NCI-H345 treated with DMSO at 0.1 percent for 48 hours (cell line): ENCODE measurements at regions not wholly inside any gene's neighbourhood (a gene's known extent, or its start where the extent isn't known, plus 50 kb on each side); places are given as distances from the start of the nearest gene placed in this dataset.

ENCODE experiments used
- DNase-seq: peaks from one replicate; lab custom pipeline; 2025; ENCODE audit not compliant: unreplicated experiment; lab: John Stamatoyannopoulos, UW

- DNase-seq: no peak
These were observed 108.9 kb upstream of the CDC42EP3 start for GRCh38 chr2:37780387-37780676.

- DNase-seq: no peak
These were observed 109.6 kb upstream of the CDC42EP3 start for GRCh38 chr2:37781028-37781427.

DNA sequence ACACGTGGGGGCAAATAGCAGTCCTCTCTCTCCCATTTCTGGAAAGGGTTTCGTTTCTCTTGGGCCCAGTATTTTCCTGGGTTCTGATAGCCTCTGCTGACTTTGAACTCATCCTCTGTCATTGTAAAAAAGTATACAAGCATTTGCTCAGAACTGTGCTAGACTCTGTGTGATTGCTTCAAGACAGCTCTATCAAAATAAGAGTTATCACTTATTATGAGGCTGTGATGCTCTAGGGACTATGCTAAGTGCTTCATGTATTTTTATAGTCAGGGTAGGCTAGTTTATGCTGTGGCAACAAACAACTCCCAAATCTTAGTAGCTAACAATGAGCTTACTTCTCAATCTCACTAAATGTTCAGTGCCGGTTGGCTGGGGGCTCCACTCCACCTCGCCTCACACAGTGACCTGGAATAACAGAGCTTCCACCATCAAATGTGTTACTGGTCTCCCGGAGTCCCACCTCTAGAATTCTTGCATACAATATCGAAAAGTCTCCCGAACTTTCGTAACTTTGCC is 110.8 kb upstream of the CDC42EP3 start:
- no peak for DNase-seq

- peak; percentile 40 for DNase-seq
These were observed 111.4 kb upstream of the CDC42EP3 start for GRCh38 chr2:37782721-37783371.

DNA sequence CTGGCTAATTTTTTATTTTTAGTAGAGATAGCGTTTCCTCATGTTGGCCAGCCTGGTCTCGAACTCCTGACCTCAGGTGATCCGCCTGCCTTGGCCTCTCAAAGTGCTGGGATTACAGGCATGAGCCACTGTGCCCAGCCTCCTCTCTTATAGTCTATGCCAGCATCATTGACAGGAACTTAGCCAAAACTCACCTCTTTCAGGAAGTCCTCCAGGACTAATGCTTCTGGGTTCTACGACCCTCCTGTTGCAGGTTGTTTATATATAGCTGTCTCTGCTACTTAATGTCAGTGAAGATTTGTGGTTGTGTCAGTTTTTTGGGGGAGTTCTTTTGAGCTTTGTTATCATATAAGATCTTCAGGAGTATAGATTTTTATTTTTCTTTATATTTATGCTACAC is 112.1 kb upstream of the CDC42EP3 start:
- DNase-seq: no peak

DNA sequence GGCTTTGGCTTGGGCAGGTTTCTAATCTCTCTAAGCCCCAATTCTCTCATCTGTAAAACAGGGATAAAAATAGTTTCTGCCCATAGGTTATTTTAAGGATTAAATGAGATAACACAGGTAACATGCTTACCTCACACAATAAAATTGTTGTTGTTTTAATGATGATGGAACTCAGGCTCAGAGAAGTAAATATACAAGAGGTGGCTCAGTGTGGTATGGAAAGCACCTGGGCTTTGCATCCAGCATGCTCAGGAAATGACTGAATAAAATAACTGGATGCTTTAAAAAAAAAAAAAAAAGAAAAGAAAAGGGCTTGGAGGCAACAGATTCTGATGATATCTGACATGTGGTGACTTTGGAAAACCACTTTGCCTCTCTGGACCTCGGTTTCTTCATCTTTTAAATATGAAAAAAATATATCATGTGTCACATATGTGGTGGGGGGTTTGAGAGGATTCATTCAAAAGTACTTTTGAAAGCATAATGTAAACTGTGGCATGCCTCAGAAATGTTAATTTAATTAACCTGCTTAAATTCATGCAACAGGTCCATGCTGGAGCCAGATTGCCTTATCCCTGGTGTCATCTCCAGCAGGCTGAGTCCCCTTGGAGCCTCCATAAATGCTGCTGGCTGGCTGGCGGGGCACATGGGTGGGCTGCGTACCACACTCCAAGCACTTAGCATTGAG is 112.8 kb upstream of the CDC42EP3 start:
- DNase-seq: no peak

DNA sequence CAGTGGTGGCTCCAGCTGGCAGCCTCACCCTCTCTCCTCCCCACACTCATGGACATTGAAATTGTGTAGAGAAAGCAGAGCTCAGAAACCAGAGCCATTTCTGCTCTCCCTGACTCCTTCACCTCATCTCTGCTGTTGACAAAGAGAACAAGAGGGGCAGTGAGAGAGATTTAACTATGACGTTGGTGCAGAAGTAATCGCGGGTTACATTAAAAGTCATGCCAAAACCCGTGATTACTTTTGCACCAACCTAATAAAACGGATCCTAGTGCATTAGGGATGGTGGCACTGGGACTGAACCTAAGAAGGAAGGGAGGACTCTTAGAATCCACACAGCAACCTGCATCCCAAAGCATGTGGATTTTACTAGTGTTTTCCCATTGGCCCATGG is 113.3 kb upstream of the CDC42EP3 start:
- DNase-seq: no peak

DNA sequence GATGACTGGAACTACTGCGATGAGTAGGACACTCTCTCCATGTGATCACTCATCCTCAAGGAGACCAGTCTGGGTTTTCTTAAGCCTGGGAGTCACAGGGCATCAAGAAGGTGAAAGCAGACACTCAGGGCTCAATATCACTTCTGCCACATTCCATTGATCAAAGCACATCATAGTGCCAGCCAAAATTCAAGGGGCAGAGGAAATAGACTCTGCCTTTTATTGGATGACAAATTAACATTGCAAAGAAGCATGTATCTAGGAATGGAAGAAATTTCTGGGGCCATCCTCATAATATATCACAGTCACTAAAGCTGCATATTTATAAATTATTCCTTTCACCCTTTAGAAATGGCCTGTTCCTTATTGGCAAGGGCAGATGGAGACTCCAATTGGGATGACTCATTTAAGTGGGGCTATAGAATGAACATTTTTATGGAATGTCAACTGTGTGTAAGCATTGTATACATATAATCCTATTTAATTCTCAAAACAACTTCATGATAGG is 114.8 kb upstream of the CDC42EP3 start:
- DNase-seq: no peak

- peak; percentile 96 for DNase-seq
These were observed 115.4 kb upstream of the CDC42EP3 start for GRCh38 chr2:37786854-37787253.

GRCh38 chr2:37788602-37789209 is 117.3 kb upstream of the CDC42EP3 start:
- DNase-seq: no peak

DNA sequence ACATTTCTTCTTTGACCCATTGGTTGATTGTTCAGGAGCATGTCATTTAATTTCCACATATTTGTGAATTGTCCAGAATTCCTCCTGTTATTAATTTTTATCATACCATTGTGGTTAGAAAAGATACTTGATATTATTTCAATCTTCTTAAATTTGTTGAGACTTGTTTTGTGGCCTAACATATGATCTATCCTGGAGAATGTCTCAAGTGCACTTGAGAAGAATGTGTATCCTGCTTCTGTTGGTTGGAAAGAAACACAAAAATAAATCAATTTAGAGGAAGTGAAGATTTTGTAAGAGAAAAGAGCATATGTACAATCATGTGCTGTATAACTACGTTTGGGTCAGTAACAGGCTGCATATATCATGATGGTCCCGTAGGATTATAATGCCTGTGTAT is 118.6 kb upstream of the CDC42EP3 start:
- no peak for DNase-seq

DNA sequence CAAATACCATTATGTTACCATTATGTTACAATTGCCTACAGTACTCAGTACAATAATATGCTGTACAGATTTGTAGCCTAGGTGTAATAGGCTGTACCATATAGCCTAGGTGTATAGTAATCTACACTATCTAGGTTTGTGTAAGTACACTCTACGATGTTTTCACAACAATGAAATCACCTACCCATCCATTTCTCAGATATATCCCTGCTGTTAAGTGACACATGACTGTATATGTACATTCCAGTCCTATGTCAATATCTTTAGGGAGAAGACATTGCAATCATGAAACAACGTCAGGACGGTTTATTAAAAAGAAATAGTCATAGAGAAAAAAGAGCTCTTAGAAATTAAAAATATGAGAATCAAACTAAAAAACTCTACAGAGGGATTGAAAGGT is 119.0 kb upstream of the CDC42EP3 start:
- DNase-seq: no peak

DNA sequence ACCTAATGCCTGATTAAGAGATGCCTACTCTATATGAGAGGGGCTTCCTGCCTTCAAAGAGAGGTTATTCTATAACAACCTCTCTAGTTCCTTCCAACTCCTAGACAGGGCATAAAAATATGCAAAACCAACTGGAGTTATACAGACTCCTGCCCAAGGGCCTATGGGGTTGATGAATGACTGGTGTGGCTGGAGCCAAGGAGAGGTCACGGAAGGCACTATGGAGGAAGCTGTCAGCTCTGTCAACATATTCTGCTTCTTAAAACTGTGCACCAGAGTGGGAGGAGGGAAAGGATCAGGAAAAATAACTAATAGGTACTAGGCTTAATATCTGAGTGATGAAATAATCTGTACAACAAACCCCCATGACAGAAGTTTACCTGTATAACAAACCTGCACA is 120.9 kb upstream of the CDC42EP3 start:
- DNase-seq: no peak

- DNase-seq: no peak
These were observed 121.6 kb upstream of the CDC42EP3 start for GRCh38 chr2:37793004-37793403.

DNA sequence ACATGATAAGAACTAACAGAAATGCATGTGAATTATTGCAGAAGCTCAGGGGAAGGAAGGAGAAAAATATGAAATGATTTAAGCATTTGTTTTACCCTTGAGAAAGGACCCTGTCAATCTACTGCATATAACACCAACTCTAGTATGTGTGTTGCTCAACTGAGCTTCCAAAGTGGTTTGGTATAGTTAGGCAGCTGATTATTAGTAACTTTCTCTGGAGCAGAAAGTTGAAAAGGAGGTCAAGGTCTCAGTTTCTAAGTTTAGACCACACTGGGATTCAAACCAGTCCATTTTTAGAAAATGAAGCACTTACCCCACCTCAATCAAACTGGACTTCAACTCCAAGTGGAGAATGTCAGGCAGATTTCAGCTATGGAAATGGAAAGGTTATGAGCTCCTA is 123.3 kb upstream of the CDC42EP3 start:
- no peak for DNase-seq

DNA sequence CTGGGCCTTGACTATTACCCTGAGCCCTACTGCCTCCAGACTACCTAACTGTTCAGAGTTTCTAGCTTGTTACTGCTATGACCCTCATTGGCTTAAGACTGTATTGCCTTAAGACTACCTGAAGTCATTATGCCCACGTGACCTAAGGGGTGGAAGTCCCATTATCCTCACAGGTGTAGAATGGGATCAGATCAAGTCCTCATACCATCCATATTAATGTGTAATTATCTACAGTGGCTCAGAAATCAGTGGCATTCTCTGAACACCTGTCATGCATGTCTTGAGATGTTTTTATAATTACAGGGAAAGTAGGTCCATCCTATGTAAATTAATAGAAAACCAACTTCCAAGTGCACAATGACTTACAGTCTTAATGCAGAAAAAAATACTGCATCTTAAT is 124.0 kb upstream of the CDC42EP3 start:
- no peak for DNase-seq

- DNase-seq: no peak
These were observed 124.5 kb upstream of the CDC42EP3 start for GRCh38 chr2:37795938-37796337.

DNA sequence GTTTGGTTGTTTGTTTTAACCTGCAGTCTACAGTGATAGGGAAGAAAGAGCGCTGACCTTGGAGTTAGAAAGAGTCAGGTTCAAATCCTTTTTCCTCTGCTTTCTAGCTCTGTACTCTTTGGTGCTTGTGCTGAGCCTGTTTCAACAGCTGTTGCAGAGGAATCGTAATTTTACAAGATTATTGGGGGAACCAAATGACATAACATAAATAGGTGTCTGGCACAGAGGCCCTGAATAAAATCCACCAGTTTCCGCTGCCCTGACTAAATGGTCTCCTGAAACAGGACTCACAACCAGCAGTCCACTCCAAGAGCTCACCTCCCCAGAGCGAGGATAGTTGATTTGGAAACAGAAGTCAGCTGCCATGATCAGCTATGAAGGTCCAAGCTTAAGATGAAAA is 125.0 kb upstream of the CDC42EP3 start:
- DNase-seq: no peak

- no peak for DNase-seq
These were observed 125.6 kb upstream of the CDC42EP3 start for GRCh38 chr2:37797081-37797480.

DNA sequence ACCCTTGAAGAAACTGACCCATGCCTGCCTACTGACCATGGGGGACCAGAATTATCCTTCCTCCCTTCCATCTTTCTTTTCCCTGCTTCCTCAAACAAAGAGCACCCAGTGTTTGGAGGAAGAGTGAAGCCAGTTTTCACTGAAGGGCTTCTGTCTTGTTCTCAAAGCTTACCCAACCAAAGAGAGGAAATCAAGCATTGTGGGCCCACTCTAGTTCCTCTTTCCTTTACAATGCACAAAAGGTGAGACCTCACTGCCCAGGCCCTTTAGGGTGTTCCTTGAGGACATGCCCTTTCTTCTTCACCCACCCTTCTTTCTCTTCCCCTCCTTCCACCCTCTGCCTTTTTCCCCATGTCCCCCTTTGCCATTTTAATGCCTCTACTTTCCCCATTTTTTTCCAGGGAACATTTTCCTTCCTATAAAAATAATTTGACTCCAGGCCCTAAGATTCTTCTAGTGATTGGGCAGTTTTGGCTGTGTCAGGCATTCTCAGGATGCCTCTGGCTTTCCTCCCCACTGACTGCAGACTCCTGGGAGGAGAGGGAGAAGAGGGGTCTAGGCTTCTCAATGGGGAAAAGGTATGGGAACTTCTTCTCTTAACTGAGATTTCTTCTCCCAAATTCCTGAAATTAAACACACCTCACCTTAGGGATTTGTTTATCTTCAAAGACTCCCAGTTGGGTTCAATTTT is 126.6 kb upstream of the RMDN2 start:
- DNase-seq: no peak

DNA sequence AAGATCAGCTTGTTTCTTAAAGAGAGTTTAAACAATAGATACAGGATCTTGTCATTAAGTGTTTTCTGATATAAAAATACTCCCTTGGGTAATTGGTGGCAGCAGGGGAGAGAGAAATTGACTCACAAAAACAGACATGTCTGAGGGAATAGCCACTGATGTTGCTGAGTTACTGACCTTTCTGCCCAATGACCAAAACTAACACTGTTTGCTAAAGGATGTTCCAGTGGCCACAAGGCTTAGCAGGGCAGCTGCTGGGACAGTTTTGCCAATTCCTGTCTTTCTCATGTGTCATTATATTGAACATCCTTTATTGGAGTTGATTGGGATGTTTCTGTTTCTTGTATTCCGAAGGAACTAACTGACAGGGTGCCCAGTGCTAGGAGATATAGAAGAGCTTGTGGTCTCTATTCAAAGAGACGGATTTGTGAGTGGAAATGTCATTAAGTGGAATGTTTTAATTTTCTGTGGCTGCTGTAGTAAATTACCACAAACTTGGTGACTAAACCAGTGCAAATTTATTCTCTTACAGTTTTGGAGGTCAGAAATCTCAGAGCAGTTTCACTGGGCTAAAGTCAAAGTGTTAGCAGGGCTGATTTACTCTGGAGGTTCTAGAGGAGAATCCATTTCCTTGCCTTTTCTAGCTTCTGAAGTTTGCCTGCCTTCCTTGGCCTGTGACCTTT is 124.8 kb upstream of the RMDN2 start:
- DNase-seq: no peak
